Effector memory CD4-positive, alpha-beta T cell (primary cell): ENCODE measurements at regions not wholly inside any gene's neighbourhood (a gene's known extent, or its start where the extent isn't known, plus 50 kb on each side); places are given as distances from the start of the nearest gene placed in this dataset.
"Not testable (repeated sequence)": the region's sequence is repeated elsewhere in the genome, so short reads cannot be mapped to it uniquely, and the experiment has no call there.

Experiments
- DNase-seq, 3 donors: peaks; one replicate each; pipeline ENCODE4 v3.0.0-alpha.2; 2020
- H3K27ac ChIP-seq: 2 replicates; pipeline ENCODE4 v1.7.0; 2013; ENCODE audit warnings: mild to moderate bottlenecking, low read length, moderate library complexity; ENCODE audit not compliant: insufficient read depth, poor library complexity, severe bottlenecking
- H3K27me3 ChIP-seq: replicated peaks from 2 replicates; pipeline ENCODE4 v1.7.0; 2013; ENCODE audit warnings: mild to moderate bottlenecking, low read length; ENCODE audit not compliant: insufficient read depth, control insufficient read depth, poor library complexity, severe bottlenecking
- H3K36me3 ChIP-seq: 2 replicates; pipeline ENCODE4 v1.7.0; 2013; ENCODE audit warnings: mild to moderate bottlenecking, low read length, moderate library complexity; ENCODE audit not compliant: control insufficient read depth, insufficient read depth
- H3K4me1 ChIP-seq: 2 replicates; pipeline ENCODE4 v1.7.0; 2013; ENCODE audit warnings: low read length, mild to moderate bottlenecking; ENCODE audit not compliant: control insufficient read depth, insufficient read depth, poor library complexity, severe bottlenecking
- H3K4me3 ChIP-seq: 2 replicates; pipeline ENCODE4 v1.7.0; 2013; ENCODE audit warnings: low read length, low read depth, mild to moderate bottlenecking; ENCODE audit not compliant: insufficient read depth, poor library complexity, severe bottlenecking
- H3K9me3 ChIP-seq: 2 replicates; pipeline ENCODE4 v1.7.0; 2013; ENCODE audit warnings: mild to moderate bottlenecking, low read length, moderate library complexity; ENCODE audit not compliant: control insufficient read depth

DNA sequence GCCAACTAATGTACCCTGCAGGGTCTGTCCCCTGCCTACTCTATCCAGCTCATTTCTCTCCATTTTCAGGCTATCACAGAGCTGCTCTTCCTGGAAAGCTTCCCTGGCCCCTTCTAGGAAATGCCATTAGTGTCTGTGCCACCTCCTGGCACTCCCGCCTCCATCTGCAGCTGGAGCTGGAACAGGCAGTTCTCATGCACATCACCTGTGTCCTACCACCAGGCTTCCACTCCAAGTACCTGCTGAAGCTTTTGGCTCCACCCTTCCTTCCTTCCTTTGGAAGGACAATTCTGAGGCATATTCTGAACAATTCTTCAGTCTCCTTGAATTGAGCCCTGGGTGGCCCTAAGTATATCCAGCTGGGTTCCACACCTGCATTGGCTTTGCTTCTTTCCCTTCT, 156.2 kb upstream of the ZNF618 start:
- H3K36me3 ChIP-seq: no peaks in the 10 kb centered on the region
- no peak for DNase-seq
- H3K27ac ChIP-seq: no peak overlapping the region
- no peaks in the 10 kb centered on the region for H3K9me3 ChIP-seq
- H3K4me1 ChIP-seq: no peaks in the 10 kb centered on the region
- no peak overlapping the region for H3K4me3 ChIP-seq
- H3K27me3 ChIP-seq: no peaks in the 10 kb centered on the region

GRCh38 chr9:113720495-113720894, 155.6 kb upstream of the ZNF618 start:
- DNase-seq: no peak
- no peaks in the 10 kb centered on the region for H3K36me3 ChIP-seq
- H3K27me3 ChIP-seq: no peaks in the 10 kb centered on the region
- H3K9me3 ChIP-seq: no peaks in the 10 kb centered on the region
- H3K27ac ChIP-seq: no peak overlapping the region
- H3K4me3 ChIP-seq: no peak overlapping the region
- H3K4me1 ChIP-seq: no peaks in the 10 kb centered on the region

DNA sequence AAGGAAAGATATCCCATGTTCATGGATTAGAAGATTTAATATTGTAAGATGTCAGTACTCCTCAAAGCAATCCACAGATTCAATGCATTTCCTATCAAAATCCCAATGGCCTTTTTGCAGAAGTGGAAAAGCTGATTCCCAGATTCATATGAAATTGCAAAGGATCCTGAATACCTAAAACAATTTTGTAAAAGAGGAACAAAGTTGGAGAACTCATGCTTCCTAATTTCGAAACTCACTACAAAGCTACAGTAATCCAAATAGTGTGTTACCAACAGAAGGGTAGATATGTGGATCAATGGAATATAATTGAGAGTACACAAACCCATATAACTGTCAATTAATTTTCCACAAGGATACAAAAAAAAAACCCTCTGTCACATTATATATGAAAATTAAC, 154.3 kb upstream of the ZNF618 start:
- no peak overlapping the region for H3K27ac ChIP-seq
- no peaks in the 10 kb centered on the region for H3K27me3 ChIP-seq
- no peak overlapping the region for H3K4me3 ChIP-seq
- H3K9me3 ChIP-seq: no peaks in the 10 kb centered on the region
- H3K36me3 ChIP-seq: no peaks in the 10 kb centered on the region
- no peak for DNase-seq
- H3K4me1 ChIP-seq: no peaks in the 10 kb centered on the region

- H3K4me1 ChIP-seq: no peaks in the 10 kb centered on the region
- DNase-seq: no peak
- no peaks in the 10 kb centered on the region for H3K9me3 ChIP-seq
- H3K4me3 ChIP-seq: no peak overlapping the region
- H3K36me3 ChIP-seq: no peaks in the 10 kb centered on the region
- H3K27ac ChIP-seq: no peak overlapping the region
- no peaks in the 10 kb centered on the region for H3K27me3 ChIP-seq
These were observed 151.9 kb upstream of the ZNF618 start for GRCh38 chr9:113724202-113724601.

- no peak overlapping the region for H3K27ac ChIP-seq
- no peaks in the 10 kb centered on the region for H3K9me3 ChIP-seq
- no peak for DNase-seq
- no peaks in the 10 kb centered on the region for H3K27me3 ChIP-seq
- H3K4me3 ChIP-seq: no peak overlapping the region
- H3K36me3 ChIP-seq: no peaks in the 10 kb centered on the region
- no peaks in the 10 kb centered on the region for H3K4me1 ChIP-seq
These were observed 147.1 kb upstream of the ZNF618 start for GRCh38 chr9:113728989-113729388.

DNA sequence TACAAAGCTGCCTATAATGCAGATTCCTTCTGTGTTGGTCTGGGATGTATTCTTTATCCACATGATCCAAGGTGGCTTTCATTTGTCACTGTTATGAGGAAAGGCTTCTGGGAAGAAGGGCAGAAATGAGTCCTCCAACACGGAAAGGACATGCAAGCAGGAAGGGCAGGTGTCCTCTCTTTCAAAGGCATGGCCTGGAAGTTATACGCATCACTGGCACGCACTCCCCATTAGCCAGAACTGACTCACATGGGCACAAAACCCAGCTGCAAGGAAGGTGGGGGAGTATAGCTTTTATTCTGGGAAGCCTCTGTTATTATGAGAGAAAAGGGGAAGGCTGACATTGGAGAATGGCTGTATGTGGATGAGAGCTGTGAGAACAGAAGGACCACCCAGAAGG, 141.3 kb upstream of the ZNF618 start:
- no peak overlapping the region for H3K4me3 ChIP-seq
- H3K27ac ChIP-seq: no peak overlapping the region
- no peaks in the 10 kb centered on the region for H3K36me3 ChIP-seq
- no peaks in the 10 kb centered on the region for H3K27me3 ChIP-seq
- H3K4me1 ChIP-seq: no peaks in the 10 kb centered on the region
- DNase-seq: no peak
- no peaks in the 10 kb centered on the region for H3K9me3 ChIP-seq

DNA sequence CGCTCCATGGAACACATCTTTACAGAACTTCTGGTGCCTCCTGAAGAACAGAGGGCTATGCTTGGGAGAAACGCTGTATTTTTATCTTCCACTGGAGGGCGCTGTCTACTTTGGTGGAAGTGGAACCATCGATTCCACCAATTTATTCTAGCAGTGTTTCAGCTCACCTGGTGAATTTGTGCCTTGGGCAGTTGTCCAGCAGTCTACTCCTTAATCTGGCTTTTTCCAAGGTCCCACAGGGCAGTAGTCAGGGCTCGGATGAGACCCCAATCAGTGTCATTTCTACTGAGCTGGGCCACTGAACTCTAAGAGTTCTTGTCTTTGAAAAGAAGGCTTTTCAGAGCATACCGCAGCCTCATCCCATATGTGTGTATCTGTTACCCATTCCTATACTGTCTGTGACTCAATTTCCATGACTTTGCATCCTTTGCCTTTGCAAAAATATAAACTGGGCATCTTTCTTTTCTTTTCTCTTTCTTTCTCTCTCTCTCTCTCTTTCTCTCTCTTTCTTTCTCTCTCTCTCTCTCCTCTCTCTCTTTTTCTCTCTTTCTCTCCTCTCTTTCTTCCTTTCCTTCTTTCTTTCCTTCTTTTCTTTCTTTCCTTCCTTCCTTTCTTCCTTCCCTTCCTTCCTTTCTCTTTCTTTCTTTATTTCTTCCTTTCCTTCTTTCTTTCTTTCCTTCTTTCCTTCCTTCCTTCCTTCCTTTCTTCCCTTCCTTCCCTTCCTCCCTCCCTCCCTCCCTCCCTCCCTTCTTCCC, 138.4 kb upstream of the ZNF618 start:
- no peak for DNase-seq
- Histone ChIP-seq H3K4me1 (no peaks in the 10 kb centered on the region), H3K27ac (no peak overlapping the region), H3K4me3 (no peak overlapping the region), H3K9me3 (no peaks in the 10 kb centered on the region), H3K36me3 (no peaks in the 10 kb centered on the region), H3K27me3 (no peaks in the 10 kb centered on the region)

DNA sequence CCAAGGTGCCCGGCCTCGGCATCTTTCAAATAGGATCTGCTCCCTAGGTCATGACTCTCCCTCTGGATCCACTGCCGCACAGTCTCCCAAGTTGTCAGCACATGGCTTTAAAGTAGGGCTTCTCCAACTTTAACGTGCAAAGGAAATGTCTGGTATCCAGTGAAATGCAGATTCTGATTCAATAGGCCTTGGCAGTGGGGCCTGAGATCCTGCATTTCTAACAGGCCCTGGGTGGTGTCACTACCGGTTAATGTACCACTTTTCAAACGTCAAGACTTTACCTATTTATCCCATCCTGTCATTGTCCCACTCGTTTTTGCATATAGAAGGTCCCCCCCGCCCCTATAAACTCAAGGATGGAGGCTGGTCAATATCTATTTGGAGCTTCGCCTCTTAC, 137.6 kb upstream of the ZNF618 start:
- no peaks in the 10 kb centered on the region for H3K36me3 ChIP-seq
- DNase-seq: no peak
- no peak overlapping the region for H3K4me3 ChIP-seq
- no peak overlapping the region for H3K27ac ChIP-seq
- H3K27me3 ChIP-seq: no peaks in the 10 kb centered on the region
- no peaks in the 10 kb centered on the region for H3K4me1 ChIP-seq
- H3K9me3 ChIP-seq: no peaks in the 10 kb centered on the region

GRCh38 chr9:113738893-113739604, 137.1 kb upstream of the ZNF618 start:
- DNase-seq: no peak
- no peak overlapping the region for H3K27ac ChIP-seq
- H3K4me3 ChIP-seq: no peak overlapping the region
- no peaks in the 10 kb centered on the region for H3K4me1 ChIP-seq
- no peaks in the 10 kb centered on the region for H3K9me3 ChIP-seq
- H3K36me3 ChIP-seq: no peaks in the 10 kb centered on the region
- H3K27me3 ChIP-seq: no peaks in the 10 kb centered on the region

DNA sequence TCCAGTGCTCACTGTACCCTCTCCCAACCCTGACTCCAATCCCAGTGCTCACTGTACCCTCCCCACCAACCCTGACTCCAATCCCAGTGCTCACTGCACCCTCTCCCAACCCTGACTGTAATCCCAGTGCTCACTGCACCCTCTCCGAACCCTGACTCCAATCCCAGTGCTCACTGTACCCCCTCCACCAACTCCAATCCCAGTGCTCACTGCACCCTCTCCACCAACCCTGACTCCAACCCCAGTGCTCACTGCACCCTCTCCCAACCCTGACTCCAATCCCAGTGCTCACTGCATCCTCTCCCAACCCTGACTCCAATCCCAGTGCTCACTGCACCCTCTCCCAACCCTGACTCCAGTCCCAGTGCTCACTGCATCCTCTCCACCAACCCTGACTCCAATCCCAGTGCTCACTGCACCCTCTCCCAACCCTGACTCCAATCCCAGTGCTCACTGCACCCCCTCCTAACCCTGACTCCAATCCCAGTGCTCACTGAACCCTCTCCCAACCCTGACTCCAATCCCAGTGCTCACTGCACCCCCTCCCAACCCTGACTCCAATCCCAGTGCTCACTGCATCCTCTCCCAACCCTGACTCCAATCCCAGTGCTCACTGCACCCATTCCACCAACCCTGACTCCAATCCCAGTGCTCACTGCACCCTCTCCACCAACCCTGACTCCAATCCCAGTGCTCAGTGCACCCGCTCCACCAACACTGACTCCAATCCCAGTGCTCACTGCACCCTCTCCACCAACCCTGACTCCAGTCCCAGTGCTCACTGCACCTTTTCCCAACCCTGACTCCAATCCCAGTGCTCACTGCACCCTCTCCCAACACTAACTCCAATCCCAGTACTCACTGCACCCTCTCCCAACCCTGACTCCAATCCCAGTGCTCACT, 136.3 kb upstream of the ZNF618 start:
- H3K36me3 ChIP-seq, H3K4me1 ChIP-seq, H3K27me3 ChIP-seq, H3K4me3 ChIP-seq, H3K27ac ChIP-seq, DNase-seq, H3K9me3 ChIP-seq: not testable (repeated sequence)
